Esophagus muscularis mucosa (tissue), 4 donors: ENCODE measurements at regions not wholly inside any gene's neighbourhood (a gene's known extent, or its start where the extent isn't known, plus 50 kb on each side); places are given as distances from the start of the nearest gene placed in this dataset.

Source experiments
- EP300 ChIP-seq: sonication (generic); formaldehyde crosslinking; IDR thresholded peaks from one replicate; pipeline ENCODE4 v1.6.1; 2017; ENCODE audit warnings: antibody characterized with exemption
- POLR2AphosphoS5 ChIP-seq, 2 donors: sonication (generic); formaldehyde crosslinking; IDR thresholded peaks; one replicate each; pipeline ENCODE4 v1.6.1; 2017; ENCODE audit warnings: antibody characterized with exemption in 2 of 2
- TF ChIP-seq, protein P1 (sequence below), 3 experiments: fragments of 200-600 bp in 2 of 3; fragments of 450-650 bp in 1 of 3; sonication (generic) in 2 of 3; IDR thresholded peaks; one replicate each; pipeline ENCODE4 v1.5.1; 2017 to 2019; ENCODE audit warnings: antibody characterized with exemption in 3 of 3, mild to moderate bottlenecking in 2 of 3, moderate library complexity in 1 of 3

DNA sequence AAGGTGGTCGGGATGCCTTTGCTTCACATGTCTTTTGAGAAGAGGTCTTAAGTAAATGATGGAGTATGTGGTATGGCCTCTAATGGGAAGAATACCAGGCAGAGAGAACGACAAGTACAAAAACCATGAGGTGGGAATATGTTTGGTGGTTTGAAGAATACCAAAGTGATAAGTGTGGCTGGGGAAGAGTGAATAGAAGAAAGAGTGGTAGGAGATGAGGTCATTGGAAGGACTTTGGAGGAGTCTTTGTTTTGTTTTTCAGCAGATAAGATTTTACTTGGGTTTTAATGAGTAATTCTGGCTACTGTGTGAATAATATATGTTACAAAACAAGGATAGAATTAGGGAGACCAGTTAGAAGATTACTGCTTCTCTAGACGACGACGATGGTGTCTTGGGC lies 515.4 kb downstream of the RAB38 start:
- TF ChIP-seq, protein P1, sequence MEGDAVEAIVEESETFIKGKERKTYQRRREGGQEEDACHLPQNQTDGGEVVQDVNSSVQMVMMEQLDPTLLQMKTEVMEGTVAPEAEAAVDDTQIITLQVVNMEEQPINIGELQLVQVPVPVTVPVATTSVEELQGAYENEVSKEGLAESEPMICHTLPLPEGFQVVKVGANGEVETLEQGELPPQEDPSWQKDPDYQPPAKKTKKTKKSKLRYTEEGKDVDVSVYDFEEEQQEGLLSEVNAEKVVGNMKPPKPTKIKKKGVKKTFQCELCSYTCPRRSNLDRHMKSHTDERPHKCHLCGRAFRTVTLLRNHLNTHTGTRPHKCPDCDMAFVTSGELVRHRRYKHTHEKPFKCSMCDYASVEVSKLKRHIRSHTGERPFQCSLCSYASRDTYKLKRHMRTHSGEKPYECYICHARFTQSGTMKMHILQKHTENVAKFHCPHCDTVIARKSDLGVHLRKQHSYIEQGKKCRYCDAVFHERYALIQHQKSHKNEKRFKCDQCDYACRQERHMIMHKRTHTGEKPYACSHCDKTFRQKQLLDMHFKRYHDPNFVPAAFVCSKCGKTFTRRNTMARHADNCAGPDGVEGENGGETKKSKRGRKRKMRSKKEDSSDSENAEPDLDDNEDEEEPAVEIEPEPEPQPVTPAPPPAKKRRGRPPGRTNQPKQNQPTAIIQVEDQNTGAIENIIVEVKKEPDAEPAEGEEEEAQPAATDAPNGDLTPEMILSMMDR (IDR thresholded peaks at IDR 0.05): no peak
- no peak for TF ChIP-seq POLR2AphosphoS5 (IDR thresholded peaks at IDR 0.05)
- TF ChIP-seq EP300: no peak
